ENCODE measurements at regions not wholly inside any gene's neighbourhood (a gene's known extent, or its start where the extent isn't known, plus 50 kb on each side); places are given as distances from the start of the nearest gene placed in this dataset.

- H3K27me3 Mint-ChIP-seq: no peaks in the 10 kb centered on the region
- intact Hi-C loops (cut with micrococcal nuclease): no loop called here
- CTCF ChIA-PET: no interaction called here
These were observed 244.1 kb upstream of the RGMB start for GRCh38 chr5:98529321-98529720.

GRCh38 chr5:98530224-98530623 is 243.2 kb upstream of the RGMB start:
- TF ChIP-seq CTCF (IDR thresholded peaks at IDR 0.05): no peak
- DNase-seq (no peak), ATAC-seq (ENCODE audit: low read depth) (no peak)
- Mint-ChIP-seq H3K36me3 (ENCODE audit: low read depth) (no peaks in the 10 kb centered on the region), H3K27ac (no peak overlapping the region), H3K4me1 (no peaks in the 10 kb centered on the region), H3K9me3 (no peaks in the 10 kb centered on the region), H3K4me3 (no peak overlapping the region), H3K27me3 (no peaks in the 10 kb centered on the region)
- ChIA-PET POLR2A (no interaction called here), CTCF (no interaction called here)
- intact Hi-C loops (cut with micrococcal nuclease): no loop called here

More at GRCh38 chr5:98529321-98529720, 244.1 kb upstream of the RGMB start:
- no peaks in the 10 kb centered on the region for H3K9me3 Mint-ChIP-seq
- no peak overlapping the region for H3K27ac Mint-ChIP-seq
- POLR2A ChIA-PET: no interaction called here
- no peaks in the 10 kb centered on the region for H3K4me1 Mint-ChIP-seq
- no peak for ATAC-seq (ENCODE audit: low read depth)
- no peak overlapping the region for H3K4me3 Mint-ChIP-seq
- H3K36me3 Mint-ChIP-seq (ENCODE audit: low read depth): no peaks in the 10 kb centered on the region
- DNase-seq: no peak
- TF ChIP-seq CTCF (IDR thresholded peaks at IDR 0.05): no peak

GRCh38 chr5:98535901-98536300 is 237.6 kb upstream of the RGMB start:
- no peak for DNase-seq
- H3K4me1 Mint-ChIP-seq: no peaks in the 10 kb centered on the region
- H3K27me3 Mint-ChIP-seq: no peaks in the 10 kb centered on the region
- H3K4me3 Mint-ChIP-seq: no peak overlapping the region
- TF ChIP-seq CTCF (IDR thresholded peaks at IDR 0.05): no peak
- ChIA-PET CTCF (interaction anchor here (0.6 kb wide), 1 partner anchor 1207 kb away, joined by 3 read pairs; no protein-coding TSS in a partner anchor), POLR2A (no interaction called here)
- ATAC-seq (ENCODE audit: low read depth): no peak
- intact Hi-C loops (cut with micrococcal nuclease): no loop called here
- H3K9me3 Mint-ChIP-seq: peaks cover 3% of the 10 kb centered on the region
- H3K27ac Mint-ChIP-seq: no peak overlapping the region
- no peaks in the 10 kb centered on the region for H3K36me3 Mint-ChIP-seq (ENCODE audit: low read depth)

- intact Hi-C loops (cut with micrococcal nuclease): no loop called here
- no peak for ATAC-seq (ENCODE audit: low read depth)
These were observed 233.4 kb upstream of the RGMB start for GRCh38 chr5:98540056-98540455.

GRCh38 chr5:98541641-98542040 is 231.8 kb upstream of the RGMB start:
- H3K36me3 Mint-ChIP-seq (ENCODE audit: low read depth): no peaks in the 10 kb centered on the region
- H3K27ac Mint-ChIP-seq: no peak overlapping the region
- TF ChIP-seq CTCF (IDR thresholded peaks at IDR 0.05): no peak
- ATAC-seq (ENCODE audit: low read depth) (no peak), DNase-seq (no peak)
- no peaks in the 10 kb centered on the region for H3K27me3 Mint-ChIP-seq
- peaks cover 21% of the 10 kb centered on the region for H3K9me3 Mint-ChIP-seq
- ChIA-PET POLR2A (no interaction called here), CTCF (no interaction called here)
- intact Hi-C loops (cut with micrococcal nuclease): no loop called here
- no peaks in the 10 kb centered on the region for H3K4me1 Mint-ChIP-seq
- H3K4me3 Mint-ChIP-seq: no peak overlapping the region

More at GRCh38 chr5:98540056-98540455, 233.4 kb upstream of the RGMB start:
- TF ChIP-seq CTCF (IDR thresholded peaks at IDR 0.05): no peak
- H3K4me3 Mint-ChIP-seq: no peak overlapping the region
- H3K27me3 Mint-ChIP-seq: no peaks in the 10 kb centered on the region
- H3K4me1 Mint-ChIP-seq: no peaks in the 10 kb centered on the region
- no peak for DNase-seq
- H3K36me3 Mint-ChIP-seq (ENCODE audit: low read depth): no peaks in the 10 kb centered on the region
- CTCF ChIA-PET: no interaction called here
- H3K27ac Mint-ChIP-seq: no peak overlapping the region
- peaks cover 21% of the 10 kb centered on the region for H3K9me3 Mint-ChIP-seq
- POLR2A ChIA-PET: no interaction called here

All from activated B cell treated with CpG ODN at 0.5 μM for 24 hours (primary cell).